ENCODE measurements at regions not wholly inside any gene's neighbourhood (a gene's known extent, or its start where the extent isn't known, plus 50 kb on each side); places are given as distances from the start of the nearest gene placed in this dataset.

- no peaks in the 10 kb centered on the region for H3K9me3 ChIP-seq (replicated peaks; ENCODE audit: insufficient read depth, low read length)
- H3K36me3 ChIP-seq (replicated peaks; ENCODE audit: insufficient read depth, low read length): no peaks in the 10 kb centered on the region
- DNase-seq: no peak
- TF ChIP-seq EZH2 (optimal IDR thresholded peaks at IDR 0.05; ENCODE audit: low read depth, low read length): no peak
- no peak for TF ChIP-seq CTCF (IDR thresholded peaks at IDR 0.05; ENCODE audit: low read length)
- TF ChIP-seq EZH2phosphoT487 (IDR thresholded peaks at IDR 0.05; ENCODE audit: low read length): no peak
- H3K4me2 ChIP-seq (ENCODE audit: low read depth, low read length): no peak overlapping the region
- H3K27ac ChIP-seq (ENCODE audit: low read length): no peak overlapping the region
- no peaks in the 10 kb centered on the region for H4K20me1 ChIP-seq (ENCODE audit: insufficient read depth, low read length)
- no peak overlapping the region for H3K4me3 ChIP-seq (ENCODE audit: low read length)
- no peaks in the 10 kb centered on the region for H3K27me3 ChIP-seq (replicated peaks; ENCODE audit: insufficient read depth, low read length)
- no peak overlapping the region for H3K9ac ChIP-seq (ENCODE audit: low read length)
- H3K4me1 ChIP-seq (ENCODE audit: low read length): no peaks in the 10 kb centered on the region
- H3K79me2 ChIP-seq (ENCODE audit: low read length): no peaks in the 10 kb centered on the region
- H2AFZ ChIP-seq (ENCODE audit: low read length): no peak overlapping the region
- no peaks in the 10 kb centered on the region for H3F3A ChIP-seq (ENCODE audit: insufficient read depth, low read length)
- H3K9me2 ChIP-seq (replicated peaks; ENCODE audit: insufficient read depth, low read length): no peaks in the 10 kb centered on the region; the same call in 1 of the 2 replicates
Measured at GRCh38 chr5:24280215-24280614, 364.6 kb downstream of the CDH10 start.

- H3K4me1 ChIP-seq (ENCODE audit: low read length): no peaks in the 10 kb centered on the region
- no peak overlapping the region for H3K4me3 ChIP-seq (ENCODE audit: low read length)
- no peak overlapping the region for H3K9ac ChIP-seq (ENCODE audit: low read length)
- no peaks in the 10 kb centered on the region for H3K27me3 ChIP-seq (replicated peaks; ENCODE audit: insufficient read depth, low read length)
- no peaks in the 10 kb centered on the region; the same call in 1 of the 2 replicates for H3K9me2 ChIP-seq (replicated peaks; ENCODE audit: insufficient read depth, low read length)
- DNase-seq: no peak
- H2AFZ ChIP-seq (ENCODE audit: low read length): no peak overlapping the region
- H4K20me1 ChIP-seq (ENCODE audit: insufficient read depth, low read length): no peaks in the 10 kb centered on the region
- no peak for TF ChIP-seq EZH2phosphoT487 (IDR thresholded peaks at IDR 0.05; ENCODE audit: low read length)
- no peak for TF ChIP-seq CTCF (IDR thresholded peaks at IDR 0.05; ENCODE audit: low read length)
- TF ChIP-seq EZH2 (optimal IDR thresholded peaks at IDR 0.05; ENCODE audit: low read depth, low read length): no peak
- H3K4me2 ChIP-seq (ENCODE audit: low read depth, low read length): no peak overlapping the region
- no peaks in the 10 kb centered on the region for H3K79me2 ChIP-seq (ENCODE audit: low read length)
- no peaks in the 10 kb centered on the region for H3K36me3 ChIP-seq (replicated peaks; ENCODE audit: insufficient read depth, low read length)
- no peak overlapping the region for H3K27ac ChIP-seq (ENCODE audit: low read length)
- no peaks in the 10 kb centered on the region for H3F3A ChIP-seq (ENCODE audit: insufficient read depth, low read length)
- H3K9me3 ChIP-seq (replicated peaks; ENCODE audit: insufficient read depth, low read length): no peaks in the 10 kb centered on the region
Measured at GRCh38 chr5:24281818-24282217, 363.0 kb downstream of the CDH10 start.

GRCh38 chr5:24289582-24290335, 355.0 kb downstream of the CDH10 start:
- no peak overlapping the region for H3K9ac ChIP-seq (ENCODE audit: low read length)
- H3K4me2 ChIP-seq (ENCODE audit: low read depth, low read length): no peak overlapping the region
- no peaks in the 10 kb centered on the region for H3K27me3 ChIP-seq (replicated peaks; ENCODE audit: insufficient read depth, low read length)
- H3K4me3 ChIP-seq (ENCODE audit: low read length): no peak overlapping the region
- H3K79me2 ChIP-seq (ENCODE audit: low read length): no peaks in the 10 kb centered on the region
- no peaks in the 10 kb centered on the region for H4K20me1 ChIP-seq (ENCODE audit: insufficient read depth, low read length)
- no peak overlapping the region for H2AFZ ChIP-seq (ENCODE audit: low read length)
- H3K36me3 ChIP-seq (replicated peaks; ENCODE audit: insufficient read depth, low read length): no peaks in the 10 kb centered on the region
- no peaks in the 10 kb centered on the region for H3K9me2 ChIP-seq (replicated peaks; ENCODE audit: insufficient read depth, low read length)
- H3K4me1 ChIP-seq (ENCODE audit: low read length): no peaks in the 10 kb centered on the region
- no peak for DNase-seq
- H3K9me3 ChIP-seq (replicated peaks; ENCODE audit: insufficient read depth, low read length): no peaks in the 10 kb centered on the region
- H3K27ac ChIP-seq (ENCODE audit: low read length): no peak overlapping the region
- no peaks in the 10 kb centered on the region for H3F3A ChIP-seq (ENCODE audit: insufficient read depth, low read length)
- TF ChIP-seq EZH2phosphoT487 (IDR thresholded peaks at IDR 0.05; ENCODE audit: low read length): no peak
- no peak for TF ChIP-seq EZH2 (optimal IDR thresholded peaks at IDR 0.05; ENCODE audit: low read depth, low read length)
- TF ChIP-seq CTCF (IDR thresholded peaks at IDR 0.05; ENCODE audit: low read length): no peak

Data from MM.1S (cell line).